Epithelial cell of proximal tubule (primary cell): ENCODE measurements at regions not wholly inside any gene's neighbourhood (a gene's known extent, or its start where the extent isn't known, plus 50 kb on each side); places are given as distances from the start of the nearest gene placed in this dataset.

ENCODE experiments used
- DNase-seq: peaks from one replicate; pipeline ENCODE4 v3.0.0-alpha.2; 2011; ENCODE audit warnings: low read depth
- H3K4me3 ChIP-seq: 2 replicates; pipeline ENCODE4 v1.5.1; 2011; ENCODE audit warnings: low read depth, mild to moderate bottlenecking, low read length
- CTCF ChIP-seq: conservative IDR thresholded peaks from 2 replicates; pipeline ENCODE4 v1.5.1; 2012; ENCODE audit warnings: low read depth, mild to moderate bottlenecking, low read length

DNA sequence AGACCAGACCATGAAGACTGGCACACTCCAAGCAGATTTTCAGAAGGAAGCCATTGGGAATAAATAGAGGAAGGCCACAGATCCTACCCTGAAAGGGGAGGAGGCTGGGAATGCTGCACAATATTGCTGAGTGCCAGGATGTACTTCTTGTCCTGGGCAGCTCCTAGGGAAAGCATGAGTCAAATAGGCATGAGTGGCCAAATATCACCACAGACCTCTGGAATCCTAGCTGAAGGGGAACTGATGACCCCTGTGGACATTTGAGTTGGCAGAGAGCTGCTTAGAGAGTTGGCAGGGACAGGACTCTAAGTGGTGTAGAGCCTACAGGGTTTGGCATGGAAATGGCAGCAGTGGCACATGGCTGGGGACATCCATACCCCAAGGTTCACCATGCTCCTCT is 234.3 kb upstream of the TRPC4 start:
- TF ChIP-seq CTCF: no peak
- no peak overlapping the region for H3K4me3 ChIP-seq

GRCh38 chr13:38099751-38100150 is 230.2 kb upstream of the TRPC4 start:
- no peak for DNase-seq
- no peak for TF ChIP-seq CTCF
- no peak overlapping the region for H3K4me3 ChIP-seq

More for the DNA sequence above, 234.3 kb upstream of the TRPC4 start:
- DNase-seq: no peak

- DNase-seq: no peak
- H3K4me3 ChIP-seq: no peak overlapping the region
- TF ChIP-seq CTCF: no peak
Observed at GRCh38 chr13:38093425-38093824, 223.9 kb upstream of the TRPC4 start.

DNA sequence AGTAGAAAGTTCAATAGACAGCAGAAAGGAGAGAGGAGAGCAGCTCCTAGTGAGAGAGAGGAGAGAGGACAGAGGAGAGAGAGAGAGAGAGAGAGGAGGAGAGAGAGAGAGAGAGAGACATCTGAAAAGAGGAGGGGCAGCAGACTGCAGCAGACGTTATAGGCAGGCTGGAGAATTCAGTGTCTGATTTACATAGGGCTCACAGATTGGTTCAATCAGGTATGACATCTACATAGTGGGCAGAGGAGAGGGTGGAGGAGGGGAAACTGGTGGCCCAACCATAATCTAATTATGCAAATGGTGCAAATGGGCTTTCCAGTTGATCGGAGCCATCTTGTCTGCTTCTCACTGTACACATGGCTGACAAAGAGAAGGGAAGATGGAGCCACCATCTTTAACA is 221.3 kb upstream of the TRPC4 start:
- TF ChIP-seq CTCF: no peak
- no peak for DNase-seq

DNA sequence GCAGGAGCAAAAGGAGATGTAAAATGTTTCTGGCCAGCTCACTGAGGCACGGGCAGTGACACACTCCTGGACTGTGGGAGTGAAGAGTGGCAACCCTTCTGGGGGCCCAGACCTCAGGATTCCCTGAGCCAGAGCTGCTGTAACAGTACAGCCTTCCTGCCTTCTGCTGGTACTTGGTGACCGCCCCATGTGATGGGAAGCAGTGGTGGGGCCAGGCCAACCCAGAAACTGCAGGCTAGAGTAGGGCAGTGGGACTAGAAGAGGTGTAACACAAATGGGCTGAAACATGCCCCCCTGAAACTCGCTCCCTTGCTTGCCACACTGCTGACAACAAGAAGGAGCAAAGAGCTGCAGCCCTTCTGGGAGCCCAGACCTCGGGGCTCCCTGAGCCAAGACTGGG is 217.1 kb upstream of the TRPC4 start:
- TF ChIP-seq CTCF: no peak
- DNase-seq: no peak
- no peak overlapping the region for H3K4me3 ChIP-seq

More for the DNA sequence above, 221.3 kb upstream of the TRPC4 start:
- no peak overlapping the region for H3K4me3 ChIP-seq

DNA sequence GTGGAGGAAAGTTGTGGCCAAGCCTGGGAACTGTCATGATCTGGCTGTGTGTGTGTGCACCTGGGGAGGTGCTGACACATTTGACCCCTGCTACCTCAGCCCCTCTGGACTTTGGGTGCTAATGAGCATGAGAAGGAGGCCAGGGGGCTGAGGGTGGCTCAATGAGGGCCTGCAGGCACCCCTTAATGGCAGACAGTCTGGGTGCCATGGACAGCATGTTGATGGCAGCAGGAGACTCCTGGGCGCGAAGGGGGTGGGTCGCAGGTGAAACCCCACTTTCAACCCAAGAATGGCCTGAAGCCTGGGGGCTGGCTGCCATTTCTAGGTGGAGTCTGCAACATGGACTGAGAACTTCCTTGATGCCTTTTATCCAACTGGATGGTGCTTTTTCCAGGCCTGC is 216.4 kb upstream of the TRPC4 start:
- no peak overlapping the region for H3K4me3 ChIP-seq
- no peak for DNase-seq
- no peak for TF ChIP-seq CTCF

DNA sequence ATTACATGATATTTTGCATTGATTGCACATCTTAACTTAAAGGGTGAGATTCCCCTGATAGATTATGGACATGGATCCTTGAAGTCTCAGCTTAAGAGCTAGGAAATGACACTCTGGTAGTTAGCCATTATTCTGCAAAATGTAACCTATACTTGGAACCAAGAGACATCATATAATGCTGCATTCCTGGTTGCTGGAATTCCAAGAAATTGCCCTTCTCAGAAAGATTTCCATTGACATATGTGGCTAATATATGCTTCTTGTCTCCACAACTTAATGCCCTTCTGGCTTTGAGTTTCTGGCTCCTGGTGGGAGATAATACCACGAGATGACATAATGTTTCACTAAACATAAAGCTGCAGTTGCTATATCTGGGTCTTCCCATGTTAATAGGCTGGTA is 204.4 kb upstream of the TRPC4 start:
- no peak for DNase-seq
- no peak for TF ChIP-seq CTCF

More for the DNA sequence above, 204.4 kb upstream of the TRPC4 start:
- no peak overlapping the region for H3K4me3 ChIP-seq
